ENCODE measurements at regions not wholly inside any gene's neighbourhood (a gene's known extent, or its start where the extent isn't known, plus 50 kb on each side); places are given as distances from the start of the nearest gene placed in this dataset.

- DNase-seq (ENCODE audit: low read depth) = no peak
Measured at GRCh38 chr6:156146891-156147290, 630.3 kb upstream of the ARID1B start.

GRCh38 chr6:156131221-156131903, 645.8 kb upstream of the ARID1B start:
- no peak for DNase-seq (ENCODE audit: low read depth)

GRCh38 chr6:156126535-156126934, 650.6 kb upstream of the ARID1B start:
- DNase-seq (ENCODE audit: low read depth) = no peak

GRCh38 chr6:156125844-156126243, 651.3 kb upstream of the ARID1B start:
- no peak for DNase-seq (ENCODE audit: low read depth)

GRCh38 chr6:156123731-156124130, 653.4 kb upstream of the ARID1B start:
- no peak for DNase-seq (ENCODE audit: low read depth)

DNA sequence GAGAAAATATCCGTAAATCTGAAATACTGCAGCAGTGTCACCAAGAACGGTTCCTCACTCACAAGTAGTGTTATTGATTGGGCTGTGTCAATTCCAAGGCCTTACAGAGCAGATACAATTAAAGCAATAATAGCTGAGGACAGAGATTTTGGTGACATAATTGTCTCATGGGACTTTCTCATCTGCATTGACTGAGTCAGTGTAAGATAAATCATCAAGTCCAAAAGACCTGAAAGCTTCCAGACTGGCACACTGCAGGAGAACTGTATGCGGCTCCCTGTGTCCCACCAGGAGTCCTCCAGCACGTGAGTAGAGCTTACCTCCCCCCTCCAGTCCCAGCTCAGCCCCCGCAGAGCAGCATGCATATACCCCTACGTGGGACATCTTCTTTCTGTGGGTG, 655.2 kb upstream of the ARID1B start:
- DNase-seq (ENCODE audit: low read depth) = no peak

DNA sequence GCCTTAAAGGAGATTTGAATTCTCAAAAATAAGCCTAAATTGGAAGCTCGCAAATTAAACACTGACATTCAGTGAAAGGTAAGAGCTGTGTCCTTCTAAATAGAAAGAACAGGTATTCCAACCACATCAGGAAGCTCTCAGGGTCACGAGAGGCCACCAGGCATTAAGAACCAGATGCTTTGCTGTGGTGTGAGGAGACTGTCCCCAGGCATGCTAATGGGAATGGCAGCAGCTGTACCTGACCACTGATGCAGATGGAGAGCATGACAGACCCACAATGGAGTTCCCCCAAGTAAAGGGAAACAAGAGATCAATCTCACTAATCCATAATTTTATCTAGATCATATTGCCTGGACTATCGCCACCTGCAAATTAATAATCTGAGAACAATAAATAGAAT, 658.9 kb upstream of the NOX3 start:
- DNase-seq (ENCODE audit: low read depth) = no peak

DNA sequence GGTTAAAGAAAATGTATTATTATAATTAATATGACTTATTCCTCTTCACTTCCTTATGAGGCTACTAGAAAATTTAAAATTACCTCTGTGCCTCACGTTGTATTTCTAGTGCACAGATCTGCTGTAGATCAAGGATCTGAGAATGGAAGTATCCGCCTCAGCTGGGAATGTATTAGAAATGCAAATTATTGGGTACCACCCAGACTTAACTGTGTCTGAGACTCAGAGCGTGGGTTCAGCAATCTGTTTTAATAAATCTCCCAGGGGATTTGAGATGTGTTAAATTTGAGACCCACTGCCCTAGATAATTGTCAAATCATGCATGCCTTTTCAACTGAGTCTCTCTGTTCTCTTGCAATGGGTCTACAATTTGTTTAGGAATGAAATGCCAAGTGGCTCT, 658.0 kb upstream of the NOX3 start:
- DNase-seq (ENCODE audit: low read depth) = no peak

- DNase-seq (ENCODE audit: low read depth) = no peak
Measured at GRCh38 chr6:156111913-156112312, 656.3 kb upstream of the NOX3 start.

DNA sequence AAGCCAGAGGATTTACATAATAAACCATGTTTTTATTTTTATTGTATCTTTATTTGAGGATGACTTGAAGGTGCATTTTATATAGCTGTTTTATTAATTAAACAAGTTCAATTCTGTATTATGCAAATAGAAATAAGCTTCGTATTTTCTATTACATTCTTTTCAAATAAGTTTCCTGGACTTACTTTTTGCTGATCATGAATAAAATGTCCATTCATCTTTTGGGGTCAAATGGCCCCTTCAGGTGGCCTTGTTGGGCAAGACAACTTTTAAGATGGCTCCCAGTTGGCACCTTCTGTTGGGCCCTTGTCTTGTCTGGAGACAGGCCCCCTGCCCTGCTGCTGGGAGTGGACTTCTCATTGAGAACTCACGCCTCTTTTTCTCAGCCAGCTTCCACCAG, 654.6 kb upstream of the NOX3 start:
- no peak for DNase-seq (ENCODE audit: low read depth)

DNA sequence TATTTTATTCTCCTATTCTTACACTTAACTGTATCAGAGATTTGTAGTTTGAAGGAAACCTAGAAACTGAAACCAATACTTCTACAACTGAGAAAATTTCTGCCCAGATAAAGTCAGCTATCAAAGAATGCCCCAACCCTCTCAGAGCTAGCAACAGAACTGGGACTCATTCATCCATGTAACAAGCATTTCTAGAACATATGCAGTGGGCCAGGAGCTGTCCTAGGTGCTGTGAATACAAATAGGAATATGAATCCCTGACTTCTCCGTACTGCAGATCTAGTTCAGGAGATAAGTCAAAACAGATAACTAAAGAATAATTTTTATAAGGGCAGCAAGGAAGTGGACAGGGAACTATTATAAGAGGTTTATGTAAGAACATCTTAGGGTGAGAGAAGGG, 654.1 kb upstream of the NOX3 start:
- DNase-seq (ENCODE audit: low read depth) = no peak

DNA sequence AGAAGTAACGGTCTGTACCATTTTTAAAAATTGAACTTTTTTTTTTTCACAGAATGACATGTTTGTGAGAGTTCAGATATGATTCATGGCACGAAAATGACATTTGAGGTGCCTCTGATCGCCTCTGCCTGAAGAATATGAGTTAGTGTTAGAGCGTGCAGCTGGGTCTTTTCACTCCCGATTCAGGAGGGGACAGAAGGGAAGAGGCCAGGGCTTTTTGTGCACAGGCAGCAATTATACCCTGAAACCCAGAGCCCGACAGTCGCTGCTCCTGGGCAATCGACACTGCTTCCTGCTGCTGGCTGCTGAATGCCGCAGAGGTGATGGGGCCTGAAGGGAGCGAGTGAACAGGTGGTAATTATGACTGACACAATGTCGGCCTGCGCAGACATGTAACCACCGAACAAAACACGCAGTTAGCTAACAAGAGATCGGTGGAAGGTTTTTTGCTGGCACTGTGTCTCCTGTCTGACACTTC, 652.0 kb upstream of the NOX3 start:
- DNase-seq (ENCODE audit: low read depth) = no peak

DNA sequence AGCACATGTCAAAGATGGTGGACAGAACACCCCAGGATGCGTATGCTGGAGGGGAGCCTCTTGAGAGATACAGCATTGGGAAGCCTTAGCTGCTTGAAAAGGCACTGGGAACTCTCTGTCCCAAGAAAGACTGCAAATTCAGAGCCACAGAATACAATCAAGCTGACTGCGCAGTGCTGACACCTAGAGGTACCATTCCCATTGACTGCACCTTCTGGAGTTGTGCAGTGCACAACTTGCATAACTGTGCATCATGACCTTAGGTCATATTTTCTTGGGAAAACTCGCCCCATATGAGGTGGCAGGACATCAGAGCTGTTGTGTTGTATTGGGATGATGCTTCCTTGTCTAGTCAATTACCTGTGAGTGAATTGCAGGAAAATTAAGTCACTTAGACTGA, 646.5 kb upstream of the NOX3 start:
- DNase-seq (ENCODE audit: low read depth) = no peak

DNA sequence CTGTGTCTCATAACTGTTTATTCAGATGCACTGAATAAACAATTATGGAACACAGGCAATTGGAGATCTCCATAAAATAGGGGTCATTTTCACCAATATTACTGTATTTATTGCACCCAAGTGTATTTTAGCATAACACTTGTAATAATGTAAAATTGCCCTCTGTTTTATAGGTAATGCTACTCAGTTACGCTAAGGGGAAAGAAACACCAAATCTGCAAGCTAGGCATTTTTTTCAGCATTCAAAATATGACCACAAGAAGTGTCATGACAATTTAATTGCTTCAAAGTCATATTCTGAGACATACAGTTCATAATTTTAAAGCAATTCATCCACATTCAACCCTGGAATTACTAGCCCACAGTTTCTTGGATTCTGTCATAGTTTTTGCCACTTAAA, 643.2 kb upstream of the NOX3 start:
- DNase-seq (ENCODE audit: low read depth) = no peak

DNA sequence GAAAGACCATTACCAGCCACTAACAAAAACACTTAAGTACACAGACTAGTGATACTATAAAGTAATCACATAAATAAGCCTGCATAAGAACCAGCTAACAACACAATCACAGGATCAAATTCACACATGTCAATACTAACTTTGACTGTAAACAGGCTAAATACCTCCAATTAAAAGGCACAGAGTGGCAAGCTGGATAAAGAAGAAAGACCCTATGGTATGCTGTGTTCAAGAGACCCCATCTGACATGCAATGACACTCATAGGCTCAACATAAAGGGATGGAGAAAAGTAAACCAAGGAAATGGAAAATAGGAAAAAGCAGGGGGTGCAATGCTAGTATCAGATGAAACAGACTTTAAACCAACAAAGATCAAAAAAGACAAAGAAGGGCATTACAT, 631.8 kb upstream of the NOX3 start:
- no peak for DNase-seq (ENCODE audit: low read depth)

DNA sequence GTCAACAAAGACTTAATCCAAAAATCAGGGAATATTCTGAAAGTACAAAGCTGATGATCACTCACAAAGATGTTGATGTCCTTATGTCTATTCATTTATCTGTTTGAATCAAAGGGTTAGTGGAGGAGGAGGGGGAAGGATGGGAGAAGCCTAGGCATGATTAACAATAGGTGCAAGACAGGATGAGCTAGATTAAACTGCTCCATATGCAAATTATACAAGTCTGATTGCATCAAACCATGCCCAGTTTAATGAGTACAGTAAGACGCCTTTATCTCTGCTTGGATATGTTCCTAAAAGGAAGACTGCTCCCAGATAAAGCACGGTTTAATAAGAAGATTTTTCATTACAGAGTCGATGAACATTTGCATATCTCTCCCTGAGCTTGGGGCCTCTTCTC, 626.4 kb upstream of the NOX3 start:
- no peak for DNase-seq (ENCODE audit: low read depth)

DNA sequence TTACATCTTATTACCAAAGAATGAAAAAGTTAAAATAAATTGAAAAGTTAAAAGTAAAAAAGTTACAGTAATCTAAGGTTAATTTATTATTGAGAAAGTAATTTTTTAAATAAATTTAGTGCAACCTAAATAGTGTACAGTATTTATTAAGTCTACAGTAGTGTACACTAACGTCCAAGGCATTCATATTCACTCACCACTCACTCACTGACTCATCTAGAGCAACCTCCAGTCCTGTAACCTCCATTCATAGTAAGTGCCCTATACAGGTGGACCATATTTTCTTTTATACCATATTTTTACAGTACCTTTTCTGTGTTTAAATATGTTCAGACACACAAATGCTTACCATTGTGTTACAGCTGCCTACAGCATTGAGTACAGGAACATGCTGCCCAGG, 624.7 kb upstream of the NOX3 start:
- DNase-seq (ENCODE audit: low read depth) = no peak

GRCh38 chr6:156068881-156069280, 613.2 kb upstream of the NOX3 start:
- no peak for DNase-seq (ENCODE audit: low read depth)

DNA sequence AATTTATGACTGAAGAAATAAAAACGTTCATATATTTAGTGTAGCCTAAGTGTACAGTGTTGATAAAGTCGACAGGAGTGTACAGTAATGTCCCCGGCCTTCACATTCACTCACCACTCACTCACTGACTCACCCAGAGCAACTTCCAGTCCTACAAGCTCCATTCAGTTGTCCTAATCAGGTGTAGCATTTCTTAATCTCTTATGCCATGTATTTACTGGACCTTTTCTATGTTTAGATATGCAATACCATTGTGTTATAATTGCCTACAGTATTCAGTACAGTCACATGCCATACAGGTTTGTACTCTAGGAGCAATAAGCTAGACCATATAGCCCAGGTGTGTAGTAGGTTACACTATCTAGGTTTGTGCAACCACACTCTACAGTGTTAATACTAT, 610.2 kb upstream of the NOX3 start:
- DNase-seq (ENCODE audit: low read depth) = no peak

GRCh38 chr6:156062091-156062563, 606.5 kb upstream of the NOX3 start:
- no peak for DNase-seq (ENCODE audit: low read depth)

DNA sequence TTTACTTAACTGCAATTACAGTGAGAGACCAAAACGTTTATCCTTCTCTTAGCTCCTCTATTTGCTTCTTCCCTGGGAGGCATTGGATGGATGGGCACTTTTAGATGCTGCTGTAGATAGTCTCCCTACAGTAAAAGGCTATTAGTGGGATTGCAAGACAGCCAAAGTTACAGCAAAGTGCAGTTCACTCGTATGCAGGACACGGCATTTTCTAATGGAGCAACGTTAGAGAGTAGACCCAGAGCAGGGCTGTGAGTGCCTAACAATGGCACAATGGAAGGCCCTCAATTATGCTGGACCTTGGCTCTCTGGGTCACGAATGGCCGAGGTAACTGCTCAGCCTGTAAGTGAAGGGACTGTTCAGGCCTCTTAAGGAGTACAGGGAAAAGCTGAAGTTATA, 605.8 kb upstream of the NOX3 start:
- no peak for DNase-seq (ENCODE audit: low read depth)

- no peak for DNase-seq (ENCODE audit: low read depth)
Measured at GRCh38 chr6:156060013-156060412, 604.4 kb upstream of the NOX3 start.

DNA sequence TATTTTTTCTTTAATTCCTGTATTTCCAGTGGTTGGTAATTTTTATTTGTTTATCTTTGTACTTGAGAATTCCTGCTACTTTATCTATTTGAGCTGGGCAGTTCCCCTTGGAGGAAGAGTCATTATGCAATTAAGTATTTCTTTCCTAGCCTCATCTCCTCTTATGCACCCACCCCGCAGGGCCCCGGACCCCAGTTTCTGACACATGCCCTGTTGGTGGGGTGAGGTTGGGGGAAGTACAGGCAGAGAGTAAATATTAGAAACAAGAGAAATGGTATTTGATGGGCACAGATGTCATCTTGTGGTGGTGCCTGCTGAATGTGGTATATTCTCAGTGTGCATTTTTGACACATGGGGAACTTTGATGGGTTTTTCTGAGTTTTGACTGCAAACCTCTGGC, 602.7 kb upstream of the NOX3 start:
- DNase-seq (ENCODE audit: low read depth) = no peak

DNA sequence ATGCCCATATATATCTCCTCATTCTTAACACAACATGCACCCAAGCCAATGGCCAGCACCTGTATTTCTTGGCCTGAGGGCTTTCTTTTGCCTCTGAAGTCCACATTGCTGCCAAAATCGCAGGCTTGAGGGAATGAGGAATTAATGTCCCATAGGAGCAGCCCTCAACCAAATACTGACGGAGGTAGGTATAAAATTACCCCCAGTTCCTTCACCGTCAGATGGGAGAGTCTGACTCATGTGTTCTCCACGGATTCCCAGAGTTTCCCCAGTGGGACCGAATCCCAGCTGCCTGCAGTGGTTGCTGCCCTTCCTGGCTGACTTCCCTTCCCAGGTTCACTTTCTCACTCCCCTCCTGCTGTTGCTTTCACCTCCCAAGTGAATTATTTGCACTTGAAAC, 602.2 kb upstream of the NOX3 start:
- DNase-seq (ENCODE audit: low read depth) = peak; percentile 9

DNA sequence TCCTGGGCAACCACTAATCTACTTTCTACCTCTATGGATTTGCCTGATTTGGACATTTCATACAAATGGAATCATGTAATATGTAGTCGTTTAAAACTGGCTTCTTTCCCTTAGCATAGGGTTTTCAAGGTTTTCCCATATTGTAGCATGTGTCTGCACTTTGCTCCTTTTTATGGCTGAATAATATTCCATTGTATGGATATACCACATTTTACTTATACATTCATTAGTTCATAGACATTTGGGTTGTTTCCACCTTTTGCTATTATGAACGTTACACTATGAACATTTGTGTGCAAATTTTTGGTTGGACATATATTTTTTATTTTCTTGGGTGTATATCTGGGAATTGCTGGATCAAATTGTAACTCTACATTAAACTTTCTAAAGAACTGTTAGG, 600.4 kb upstream of the NOX3 start:
- DNase-seq (ENCODE audit: low read depth) = no peak
